A549 (cell line): ENCODE measurements at regions not wholly inside any gene's neighbourhood (a gene's known extent, or its start where the extent isn't known, plus 50 kb on each side); places are given as distances from the start of the nearest gene placed in this dataset.

Experiments used
- CHD2 ChIP-seq: fragments of 150-350 bp; IDR thresholded peaks from 2 replicates; pipeline ENCODE4 v1.6.1; 2014; ENCODE audit warnings: low read length; ENCODE audit not compliant: partially characterized antibody
- ESRRA ChIP-seq: fragments of 150-350 bp; IDR thresholded peaks from 2 replicates; pipeline ENCODE4 v1.6.1; 2014; ENCODE audit warnings: mild to moderate bottlenecking, low read length, borderline replicate concordance
- GATA3 ChIP-seq: IDR thresholded peaks from 2 replicates; pipeline ENCODE4 v1.6.1; 2012; ENCODE audit warnings: borderline replicate concordance
- RFX5 ChIP-seq: fragments of 450-650 bp; IDR thresholded peaks from 2 replicates; pipeline ENCODE4 v1.7.1; 2014; ENCODE audit warnings: antibody characterized with exemption, mild to moderate bottlenecking, moderate library complexity
- TF ChIP-seq, protein P1 (sequence below): fragments of >200 bp; sonication (Bioruptor Twin); formaldehyde crosslinking; IDR thresholded peaks from 3 replicates; pipeline ENCODE4 v1.5.1; 2016
- TF ChIP-seq, protein P2 (sequence below): fragments of 250-450 bp; sonication (Bioruptor Pico); IDR thresholded peaks from 2 replicates; pipeline ENCODE4 v1.5.0; 2021; ENCODE audit warnings: mild to moderate bottlenecking, moderate library complexity, borderline replicate concordance
- TF ChIP-seq, protein P3 (sequence below): fragments of 450-650 bp; IDR thresholded peaks from 2 replicates; pipeline ENCODE4 v1.6.1; 2014; ENCODE audit warnings: antibody characterized with exemption

- TF ChIP-seq ESRRA (no peak), CHD2 (no peak), RFX5 (no peak), GATA3 (no peak)
- TF ChIP-seq, protein P1, sequence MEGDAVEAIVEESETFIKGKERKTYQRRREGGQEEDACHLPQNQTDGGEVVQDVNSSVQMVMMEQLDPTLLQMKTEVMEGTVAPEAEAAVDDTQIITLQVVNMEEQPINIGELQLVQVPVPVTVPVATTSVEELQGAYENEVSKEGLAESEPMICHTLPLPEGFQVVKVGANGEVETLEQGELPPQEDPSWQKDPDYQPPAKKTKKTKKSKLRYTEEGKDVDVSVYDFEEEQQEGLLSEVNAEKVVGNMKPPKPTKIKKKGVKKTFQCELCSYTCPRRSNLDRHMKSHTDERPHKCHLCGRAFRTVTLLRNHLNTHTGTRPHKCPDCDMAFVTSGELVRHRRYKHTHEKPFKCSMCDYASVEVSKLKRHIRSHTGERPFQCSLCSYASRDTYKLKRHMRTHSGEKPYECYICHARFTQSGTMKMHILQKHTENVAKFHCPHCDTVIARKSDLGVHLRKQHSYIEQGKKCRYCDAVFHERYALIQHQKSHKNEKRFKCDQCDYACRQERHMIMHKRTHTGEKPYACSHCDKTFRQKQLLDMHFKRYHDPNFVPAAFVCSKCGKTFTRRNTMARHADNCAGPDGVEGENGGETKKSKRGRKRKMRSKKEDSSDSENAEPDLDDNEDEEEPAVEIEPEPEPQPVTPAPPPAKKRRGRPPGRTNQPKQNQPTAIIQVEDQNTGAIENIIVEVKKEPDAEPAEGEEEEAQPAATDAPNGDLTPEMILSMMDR, result no peak
- TF ChIP-seq, protein P2, sequence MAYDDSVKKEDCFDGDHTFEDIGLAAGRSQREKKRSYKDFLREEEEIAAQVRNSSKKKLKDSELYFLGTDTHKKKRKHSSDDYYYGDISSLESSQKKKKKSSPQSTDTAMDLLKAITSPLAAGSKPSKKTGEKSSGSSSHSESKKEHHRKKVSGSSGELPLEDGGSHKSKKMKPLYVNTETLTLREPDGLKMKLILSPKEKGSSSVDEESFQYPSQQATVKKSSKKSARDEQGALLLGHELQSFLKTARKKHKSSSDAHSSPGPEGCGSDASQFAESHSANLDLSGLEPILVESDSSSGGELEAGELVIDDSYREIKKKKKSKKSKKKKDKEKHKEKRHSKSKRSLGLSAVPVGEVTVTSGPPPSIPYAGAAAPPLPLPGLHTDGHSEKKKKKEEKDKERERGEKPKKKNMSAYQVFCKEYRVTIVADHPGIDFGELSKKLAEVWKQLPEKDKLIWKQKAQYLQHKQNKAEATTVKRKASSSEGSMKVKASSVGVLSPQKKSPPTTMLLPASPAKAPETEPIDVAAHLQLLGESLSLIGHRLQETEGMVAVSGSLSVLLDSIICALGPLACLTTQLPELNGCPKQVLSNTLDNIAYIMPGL (CRISPR knock-in tag), result no peak
- TF ChIP-seq, protein P3, sequence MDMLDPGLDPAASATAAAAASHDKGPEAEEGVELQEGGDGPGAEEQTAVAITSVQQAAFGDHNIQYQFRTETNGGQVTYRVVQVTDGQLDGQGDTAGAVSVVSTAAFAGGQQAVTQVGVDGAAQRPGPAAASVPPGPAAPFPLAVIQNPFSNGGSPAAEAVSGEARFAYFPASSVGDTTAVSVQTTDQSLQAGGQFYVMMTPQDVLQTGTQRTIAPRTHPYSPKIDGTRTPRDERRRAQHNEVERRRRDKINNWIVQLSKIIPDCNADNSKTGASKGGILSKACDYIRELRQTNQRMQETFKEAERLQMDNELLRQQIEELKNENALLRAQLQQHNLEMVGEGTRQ, result no peak
Measured at GRCh38 chr4:123640271-123640670, 243.7 kb downstream of the SPRY1 start.
